ENCODE measurements at regions not wholly inside any gene's neighbourhood (a gene's known extent, or its start where the extent isn't known, plus 50 kb on each side); places are given as distances from the start of the nearest gene placed in this dataset.

DNA sequence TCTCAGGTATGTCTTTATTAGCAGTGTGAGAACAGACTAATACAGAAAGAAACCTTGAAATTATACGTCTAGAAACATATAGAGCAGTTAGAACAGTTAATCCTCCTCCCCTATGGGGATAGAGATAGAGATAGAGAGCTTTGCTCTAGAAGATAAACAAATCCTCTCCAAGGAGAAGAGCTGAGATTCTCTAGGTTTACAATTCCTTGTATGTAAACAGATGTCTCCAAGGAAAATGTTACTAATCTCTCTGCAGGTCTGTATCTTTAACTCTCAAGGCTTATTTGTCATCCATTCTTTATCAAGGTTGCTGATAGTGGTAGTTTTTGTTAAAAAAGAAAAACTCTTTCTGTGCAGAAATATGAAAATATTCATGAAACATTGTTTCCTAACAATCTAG is 282.1 kb upstream of the GIMD1 start:
- DNase-seq (ENCODE audit: low read depth) = no peak
- TF ChIP-seq, protein P1, sequence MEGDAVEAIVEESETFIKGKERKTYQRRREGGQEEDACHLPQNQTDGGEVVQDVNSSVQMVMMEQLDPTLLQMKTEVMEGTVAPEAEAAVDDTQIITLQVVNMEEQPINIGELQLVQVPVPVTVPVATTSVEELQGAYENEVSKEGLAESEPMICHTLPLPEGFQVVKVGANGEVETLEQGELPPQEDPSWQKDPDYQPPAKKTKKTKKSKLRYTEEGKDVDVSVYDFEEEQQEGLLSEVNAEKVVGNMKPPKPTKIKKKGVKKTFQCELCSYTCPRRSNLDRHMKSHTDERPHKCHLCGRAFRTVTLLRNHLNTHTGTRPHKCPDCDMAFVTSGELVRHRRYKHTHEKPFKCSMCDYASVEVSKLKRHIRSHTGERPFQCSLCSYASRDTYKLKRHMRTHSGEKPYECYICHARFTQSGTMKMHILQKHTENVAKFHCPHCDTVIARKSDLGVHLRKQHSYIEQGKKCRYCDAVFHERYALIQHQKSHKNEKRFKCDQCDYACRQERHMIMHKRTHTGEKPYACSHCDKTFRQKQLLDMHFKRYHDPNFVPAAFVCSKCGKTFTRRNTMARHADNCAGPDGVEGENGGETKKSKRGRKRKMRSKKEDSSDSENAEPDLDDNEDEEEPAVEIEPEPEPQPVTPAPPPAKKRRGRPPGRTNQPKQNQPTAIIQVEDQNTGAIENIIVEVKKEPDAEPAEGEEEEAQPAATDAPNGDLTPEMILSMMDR (IDR thresholded peaks at IDR 0.05; ENCODE audit: insufficient read depth, low read depth, low read length) = no peak
- Histone ChIP-seq H3K27me3 (ENCODE audit: control insufficient read depth, insufficient read depth, low read length) (no peaks in the 10 kb centered on the region), H3K4me3 (ENCODE audit: low read depth, low read length) (no peak overlapping the region), H3K36me3 (ENCODE audit: control insufficient read depth, insufficient read depth, low read length) (no peaks in the 10 kb centered on the region)
- ChIA-PET POLR2A (no interaction called here), CTCF (no interaction called here)

DNA sequence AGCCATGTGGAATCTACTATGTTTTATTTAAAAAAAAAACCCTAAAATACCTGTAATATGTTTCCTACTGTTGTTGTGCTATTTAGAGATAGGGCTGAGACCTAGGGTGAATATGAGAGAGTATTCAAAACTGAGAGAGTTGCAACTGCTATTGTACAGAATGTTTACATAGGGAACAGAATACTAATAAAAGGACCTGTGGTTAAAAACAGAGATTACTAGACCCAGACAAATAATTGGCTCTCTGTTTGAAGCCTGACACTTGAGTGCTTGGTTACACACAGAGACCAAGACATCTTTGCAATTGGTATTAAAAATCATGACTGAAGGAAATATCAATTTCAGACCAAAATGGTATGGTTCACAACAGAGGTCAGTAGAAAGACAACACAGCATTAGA is 278.9 kb upstream of the GIMD1 start:
- TF ChIP-seq, protein P1 (IDR thresholded peaks at IDR 0.05; ENCODE audit: insufficient read depth, low read depth, low read length) = no peak
- no peak for DNase-seq (ENCODE audit: low read depth)
- Histone ChIP-seq H3K4me3 (ENCODE audit: low read depth, low read length) (no peak overlapping the region), H3K36me3 (ENCODE audit: control insufficient read depth, insufficient read depth, low read length) (no peaks in the 10 kb centered on the region), H3K27me3 (ENCODE audit: control insufficient read depth, insufficient read depth, low read length) (no peaks in the 10 kb centered on the region)
- ChIA-PET CTCF (interaction anchor here (1.3 kb wide), 1 partner anchor 11 kb away, joined by 3 read pairs; no protein-coding TSS in a partner anchor), POLR2A (no interaction called here)

DNA sequence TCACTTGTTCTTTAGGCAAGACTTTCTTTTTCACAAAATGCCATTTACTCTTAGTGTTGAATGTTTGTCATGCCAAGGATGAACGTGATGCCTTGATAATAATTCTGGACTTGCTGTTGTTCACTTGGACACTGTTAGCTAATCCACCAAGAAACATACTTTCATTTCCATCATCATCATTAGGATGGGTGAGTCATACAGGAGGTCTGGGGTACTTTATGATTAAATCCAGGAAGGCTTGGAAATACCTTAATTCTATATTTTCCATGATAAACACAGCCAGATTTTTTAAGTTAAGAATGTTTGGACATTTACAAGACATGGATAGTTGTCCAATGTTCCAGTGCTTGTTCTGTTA is 260.7 kb upstream of the GIMD1 start:
- DNase-seq (ENCODE audit: low read depth) = no peak
- ChIA-PET CTCF (interaction anchor here (0.7 kb wide), 1 partner anchor 45 kb away, joined by 3 read pairs; no protein-coding TSS in a partner anchor), POLR2A (no interaction called here)
- no peaks in the 10 kb centered on the region for H3K27me3 ChIP-seq (ENCODE audit: control insufficient read depth, insufficient read depth, low read length)
- H3K36me3 ChIP-seq (ENCODE audit: control insufficient read depth, insufficient read depth, low read length) = no peaks in the 10 kb centered on the region
- TF ChIP-seq, protein P1 (IDR thresholded peaks at IDR 0.05; ENCODE audit: insufficient read depth, low read depth, low read length) = no peak
- no peak overlapping the region for H3K4me3 ChIP-seq (ENCODE audit: low read depth, low read length)

DNA sequence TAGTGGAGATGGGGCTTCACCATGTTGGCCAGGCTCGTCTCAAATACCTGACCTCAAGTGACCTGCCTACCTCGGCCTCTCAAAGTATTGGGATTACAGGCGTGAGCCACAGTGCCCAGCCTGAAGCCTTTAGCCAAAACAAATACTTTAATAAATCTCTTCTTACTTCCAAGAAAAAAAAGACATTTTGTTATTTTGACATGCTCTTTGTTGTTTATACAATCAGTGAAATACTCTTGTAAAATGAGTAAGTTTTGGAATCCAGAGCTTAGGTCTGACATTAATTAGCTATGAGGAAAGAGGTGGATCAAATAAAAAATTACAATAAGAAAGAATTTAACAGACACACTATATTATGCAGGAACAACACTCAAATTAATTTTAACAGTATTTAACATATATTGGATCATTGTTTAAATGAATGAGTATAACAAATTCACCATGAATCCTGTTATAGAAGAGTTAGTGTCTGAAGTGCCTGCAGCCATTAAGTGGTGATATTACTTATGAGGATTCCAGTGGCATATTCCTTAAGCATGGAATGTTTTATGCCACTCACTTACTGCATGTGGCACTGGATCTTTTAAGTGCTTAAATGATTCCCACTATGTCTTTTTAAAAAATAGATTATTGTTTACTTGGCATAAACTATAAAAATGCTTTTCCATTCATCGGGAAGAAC is 260.1 kb upstream of the GIMD1 start:
- no peak overlapping the region for H3K4me3 ChIP-seq (ENCODE audit: low read depth, low read length)
- CTCF ChIA-PET = interaction anchor here (0.7 kb wide), 1 partner anchor 45 kb away, joined by 3 read pairs; no protein-coding TSS in a partner anchor
- POLR2A ChIA-PET = no interaction called here
- no peak for DNase-seq (ENCODE audit: low read depth)
- TF ChIP-seq, protein P1 (IDR thresholded peaks at IDR 0.05; ENCODE audit: insufficient read depth, low read depth, low read length) = no peak
- H3K27me3 ChIP-seq (ENCODE audit: control insufficient read depth, insufficient read depth, low read length) = no peaks in the 10 kb centered on the region
- no peaks in the 10 kb centered on the region for H3K36me3 ChIP-seq (ENCODE audit: control insufficient read depth, insufficient read depth, low read length)

DNA sequence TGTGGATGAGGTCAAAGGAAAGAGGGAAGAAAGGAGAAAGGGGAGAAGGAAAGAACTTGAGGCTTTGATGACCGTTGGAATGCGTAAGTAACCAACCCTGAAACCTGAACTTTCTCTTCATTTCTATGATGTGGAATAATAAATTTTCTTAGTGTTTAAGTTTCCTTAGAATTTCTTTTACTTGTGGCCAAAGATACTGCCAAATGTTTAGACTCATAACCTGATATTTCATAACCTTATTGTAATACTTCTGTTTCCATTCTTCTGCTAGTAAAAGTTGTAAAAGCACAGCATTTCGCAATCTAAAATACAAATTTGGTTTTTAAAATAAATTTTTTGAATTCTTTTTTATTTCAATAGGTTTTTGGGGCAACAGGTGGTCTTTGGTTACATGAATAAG is 258.5 kb upstream of the GIMD1 start:
- H3K4me3 ChIP-seq (ENCODE audit: low read depth, low read length) = no peak overlapping the region
- CTCF ChIA-PET = no interaction called here
- no peaks in the 10 kb centered on the region for H3K27me3 ChIP-seq (ENCODE audit: control insufficient read depth, insufficient read depth, low read length)
- H3K36me3 ChIP-seq (ENCODE audit: control insufficient read depth, insufficient read depth, low read length) = no peaks in the 10 kb centered on the region
- DNase-seq (ENCODE audit: low read depth) = no peak
- TF ChIP-seq, protein P1 (IDR thresholded peaks at IDR 0.05; ENCODE audit: insufficient read depth, low read depth, low read length) = no peak
- POLR2A ChIA-PET = no interaction called here
